GM23338 (cell line): ENCODE measurements at regions not wholly inside any gene's neighbourhood (a gene's known extent, or its start where the extent isn't known, plus 50 kb on each side); places are given as distances from the start of the nearest gene placed in this dataset.

ENCODE experiments used
- ATAC-seq: fragments of 200-7000 bp; cut with Tn5 transposase; 3 replicates; pipeline ENCODE4 v1.9.1; 2020
- DNase-seq: peaks from one replicate; pipeline ENCODE4 v3.0.0-alpha.2; 2015; ENCODE audit warnings: low spot score
- H2AFZ ChIP-seq: fragments of 200-600 bp; sonication (generic); 2 replicates; pipeline ENCODE4 v1.8.0; 2016; ENCODE audit warnings: antibody characterized with exemption, mild to moderate bottlenecking, moderate library complexity
- H3F3A ChIP-seq: fragments of 200-600 bp; sonication (generic); replicated peaks from 2 replicates; pipeline ENCODE4 v1.8.0; 2017; ENCODE audit warnings: antibody characterized with exemption, mixed run types, low read depth
- H3K27ac ChIP-seq: fragments of 200-600 bp; sonication (generic); 2 replicates; pipeline ENCODE4 v1.6.1; 2016; ENCODE audit warnings: low read depth
- H3K27me3 ChIP-seq: fragments of 200-600 bp; sonication (generic); 2 replicates; pipeline ENCODE4 v1.8.0; 2016; ENCODE audit warnings: mild to moderate bottlenecking, mixed run types, moderate library complexity; ENCODE audit not compliant: insufficient read depth
- H3K36me3 ChIP-seq: fragments of 200-600 bp; sonication (generic); 2 replicates; pipeline ENCODE4 v1.8.0; 2016; ENCODE audit warnings: mild to moderate bottlenecking; ENCODE audit not compliant: insufficient read depth
- H3K4me1 ChIP-seq: fragments of 200-600 bp; sonication (generic); 2 replicates; pipeline ENCODE4 v1.8.0; 2016; ENCODE audit warnings: mild to moderate bottlenecking, moderate library complexity; ENCODE audit not compliant: insufficient read depth
- H3K4me2 ChIP-seq: fragments of 200-600 bp; sonication (generic); 2 replicates; pipeline ENCODE4 v1.7.1; 2017; ENCODE audit warnings: mixed run types
- H3K4me3 ChIP-seq: fragments of 200-600 bp; sonication (generic); 2 replicates; pipeline ENCODE4 v1.6.1; 2016; ENCODE audit warnings: mixed run types
- H3K79me2 ChIP-seq: fragments of 200-600 bp; sonication (generic); replicated peaks from 2 replicates; pipeline ENCODE4 v1.8.0; 2017; ENCODE audit warnings: mild to moderate bottlenecking; ENCODE audit not compliant: insufficient read depth
- H3K9me2 ChIP-seq: fragments of 200-600 bp; sonication (generic); 2 replicates; pipeline ENCODE4 v1.8.0; 2017; ENCODE audit not compliant: insufficient read depth
- H4K20me1 ChIP-seq: fragments of 200-600 bp; sonication (generic); replicated peaks from 2 replicates; pipeline ENCODE4 v1.8.0; 2017; ENCODE audit warnings: mild to moderate bottlenecking; ENCODE audit not compliant: insufficient read depth
- H3K27ac Mint-ChIP-seq: 2 replicates; pipeline ENCODE4 v1.8.0; 2020; ENCODE audit warnings: inconsistent platforms, mild to moderate bottlenecking, moderate library complexity, mixed read lengths
- H3K27me3 Mint-ChIP-seq: 3 replicates; pipeline ENCODE4 v1.8.0; 2022; ENCODE audit warnings: low read depth, mild to moderate bottlenecking, moderate library complexity, mixed read lengths, inconsistent platforms; ENCODE audit not compliant: insufficient read depth, poor library complexity
- H3K36me3 Mint-ChIP-seq: 3 replicates; pipeline ENCODE4 v1.8.0; 2021; ENCODE audit warnings: low read depth, mild to moderate bottlenecking, inconsistent platforms, moderate library complexity, mixed read lengths
- H3K4me1 Mint-ChIP-seq: 3 replicates; pipeline ENCODE4 v1.8.0; 2020; ENCODE audit warnings: mild to moderate bottlenecking, inconsistent platforms, mixed read lengths
- H3K4me3 Mint-ChIP-seq: 3 replicates; pipeline ENCODE4 v1.8.0; 2021; ENCODE audit warnings: moderate library complexity, mild to moderate bottlenecking, inconsistent platforms, mixed read lengths
- H3K9me3 Mint-ChIP-seq: 3 replicates; pipeline ENCODE4 v1.8.0; 2020; ENCODE audit warnings: moderate library complexity, mild to moderate bottlenecking, inconsistent platforms, mixed read lengths
- EZH2phosphoT487 ChIP-seq: fragments of 200-600 bp; sonication (generic); IDR thresholded peaks from one replicate; pipeline ENCODE4 v1.8.1; 2018; ENCODE audit warnings: antibody characterized with exemption; ENCODE audit not compliant: unreplicated experiment
- JUNB ChIP-seq: IDR thresholded peaks from one replicate; pipeline ENCODE4 v1.6.1; 2016; ENCODE audit warnings: antibody characterized with exemption; ENCODE audit not compliant: unreplicated experiment
- NANOG ChIP-seq: IDR thresholded peaks from 2 replicates; pipeline ENCODE4 v1.6.1; 2016; ENCODE audit warnings: antibody characterized with exemption, borderline replicate concordance
- POLR2AphosphoS5 ChIP-seq: IDR thresholded peaks from 2 replicates; pipeline ENCODE4 v1.6.1; 2016; ENCODE audit warnings: antibody characterized with exemption, low read depth
- STAT1 ChIP-seq: IDR thresholded peaks from one replicate; pipeline ENCODE4 v1.6.1; 2016; ENCODE audit warnings: antibody characterized with exemption; ENCODE audit not compliant: unreplicated experiment
- ZNF114 ChIP-seq: fragments of 250-450 bp; sonication (Bioruptor Pico); IDR thresholded peaks from 2 replicates; pipeline ENCODE4 v1.5.0; 2020; ENCODE audit warnings: mild to moderate bottlenecking, moderate library complexity
- ZNF331 ChIP-seq: fragments of 250-450 bp; sonication (Bioruptor Pico); IDR thresholded peaks from 2 replicates; pipeline ENCODE4 v1.5.0; 2020; ENCODE audit warnings: low read depth, mild to moderate bottlenecking, moderate library complexity
- TF ChIP-seq, protein P1 (sequence below): fragments of 250-450 bp; sonication (Bioruptor Pico); IDR thresholded peaks from 2 replicates; pipeline ENCODE4 v1.5.0; 2020; ENCODE audit warnings: mild to moderate bottlenecking, moderate library complexity
- TF ChIP-seq, protein P2 (sequence below), 2 experiments: fragments of 200-600 bp in 1 of 2; sonication (generic) in 1 of 2; conservative IDR thresholded peaks; 2 replicates each; pipeline versions ENCODE4 v1.5.1 to v1.6.1; 2016 to 2017; ENCODE audit warnings: antibody characterized with exemption in 2 of 2, low read depth in 2 of 2, mild to moderate bottlenecking in 2 of 2, moderate library complexity in 1 of 2

DNA sequence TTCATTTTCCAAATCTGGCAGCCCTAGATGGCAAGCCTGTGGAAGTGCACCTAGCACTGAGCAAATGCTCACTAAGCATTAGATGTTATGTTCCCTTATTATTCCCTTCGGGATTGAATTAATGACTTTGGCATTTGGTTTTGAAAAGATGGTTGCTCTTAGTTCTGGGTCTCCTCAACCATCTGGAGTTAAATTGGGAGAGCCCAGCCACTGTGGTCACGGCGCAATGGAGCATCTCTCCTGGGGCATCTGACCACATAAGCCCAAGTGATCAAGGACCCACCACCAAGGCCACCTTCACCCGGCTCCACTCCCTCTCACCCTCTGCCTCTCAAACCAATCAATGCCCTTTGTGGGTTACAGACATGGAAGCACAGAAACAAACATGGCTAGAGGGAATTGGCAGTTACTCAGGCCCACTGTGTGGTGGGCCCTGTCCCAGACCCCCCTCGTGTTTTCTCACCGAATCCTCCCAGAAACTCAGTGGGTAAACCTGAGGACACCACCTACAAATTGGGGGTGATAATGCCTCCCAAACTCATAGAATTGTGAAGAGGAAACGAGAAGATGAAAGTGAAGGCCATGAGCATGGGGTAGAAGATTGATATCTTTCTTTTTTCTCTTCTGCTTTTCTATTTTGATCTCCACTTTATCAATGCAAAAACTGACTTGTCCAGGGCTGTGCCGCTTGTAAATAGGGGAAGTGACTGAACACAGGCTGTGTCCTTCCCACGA, 52.2 kb downstream of the IRAG1 start:
- H3K27ac Mint-ChIP-seq, result no peak overlapping the region
- no peaks in the 10 kb centered on the region for H3K27me3 Mint-ChIP-seq
- no peaks in the 10 kb centered on the region for H3K9me2 ChIP-seq
- H3K27me3 ChIP-seq, result no peaks in the 10 kb centered on the region
- H3F3A ChIP-seq, result no peaks in the 10 kb centered on the region
- no peaks in the 10 kb centered on the region for H3K36me3 Mint-ChIP-seq
- H3K4me3 ChIP-seq, result no peak overlapping the region
- no peak overlapping the region for H2AFZ ChIP-seq
- H3K4me1 Mint-ChIP-seq, result peaks cover 14% of the 10 kb centered on the region
- no peaks in the 10 kb centered on the region for H3K36me3 ChIP-seq
- H4K20me1 ChIP-seq, result no peaks in the 10 kb centered on the region
- no peak overlapping the region for H3K4me3 Mint-ChIP-seq
- no peaks in the 10 kb centered on the region for H3K79me2 ChIP-seq
- no peak overlapping the region for H3K27ac ChIP-seq
- H3K4me1 ChIP-seq, result no peaks in the 10 kb centered on the region
- no peak for ATAC-seq
- no peak for DNase-seq
- H3K4me2 ChIP-seq, result no peak overlapping the region
- TF ChIP-seq, protein P1, sequence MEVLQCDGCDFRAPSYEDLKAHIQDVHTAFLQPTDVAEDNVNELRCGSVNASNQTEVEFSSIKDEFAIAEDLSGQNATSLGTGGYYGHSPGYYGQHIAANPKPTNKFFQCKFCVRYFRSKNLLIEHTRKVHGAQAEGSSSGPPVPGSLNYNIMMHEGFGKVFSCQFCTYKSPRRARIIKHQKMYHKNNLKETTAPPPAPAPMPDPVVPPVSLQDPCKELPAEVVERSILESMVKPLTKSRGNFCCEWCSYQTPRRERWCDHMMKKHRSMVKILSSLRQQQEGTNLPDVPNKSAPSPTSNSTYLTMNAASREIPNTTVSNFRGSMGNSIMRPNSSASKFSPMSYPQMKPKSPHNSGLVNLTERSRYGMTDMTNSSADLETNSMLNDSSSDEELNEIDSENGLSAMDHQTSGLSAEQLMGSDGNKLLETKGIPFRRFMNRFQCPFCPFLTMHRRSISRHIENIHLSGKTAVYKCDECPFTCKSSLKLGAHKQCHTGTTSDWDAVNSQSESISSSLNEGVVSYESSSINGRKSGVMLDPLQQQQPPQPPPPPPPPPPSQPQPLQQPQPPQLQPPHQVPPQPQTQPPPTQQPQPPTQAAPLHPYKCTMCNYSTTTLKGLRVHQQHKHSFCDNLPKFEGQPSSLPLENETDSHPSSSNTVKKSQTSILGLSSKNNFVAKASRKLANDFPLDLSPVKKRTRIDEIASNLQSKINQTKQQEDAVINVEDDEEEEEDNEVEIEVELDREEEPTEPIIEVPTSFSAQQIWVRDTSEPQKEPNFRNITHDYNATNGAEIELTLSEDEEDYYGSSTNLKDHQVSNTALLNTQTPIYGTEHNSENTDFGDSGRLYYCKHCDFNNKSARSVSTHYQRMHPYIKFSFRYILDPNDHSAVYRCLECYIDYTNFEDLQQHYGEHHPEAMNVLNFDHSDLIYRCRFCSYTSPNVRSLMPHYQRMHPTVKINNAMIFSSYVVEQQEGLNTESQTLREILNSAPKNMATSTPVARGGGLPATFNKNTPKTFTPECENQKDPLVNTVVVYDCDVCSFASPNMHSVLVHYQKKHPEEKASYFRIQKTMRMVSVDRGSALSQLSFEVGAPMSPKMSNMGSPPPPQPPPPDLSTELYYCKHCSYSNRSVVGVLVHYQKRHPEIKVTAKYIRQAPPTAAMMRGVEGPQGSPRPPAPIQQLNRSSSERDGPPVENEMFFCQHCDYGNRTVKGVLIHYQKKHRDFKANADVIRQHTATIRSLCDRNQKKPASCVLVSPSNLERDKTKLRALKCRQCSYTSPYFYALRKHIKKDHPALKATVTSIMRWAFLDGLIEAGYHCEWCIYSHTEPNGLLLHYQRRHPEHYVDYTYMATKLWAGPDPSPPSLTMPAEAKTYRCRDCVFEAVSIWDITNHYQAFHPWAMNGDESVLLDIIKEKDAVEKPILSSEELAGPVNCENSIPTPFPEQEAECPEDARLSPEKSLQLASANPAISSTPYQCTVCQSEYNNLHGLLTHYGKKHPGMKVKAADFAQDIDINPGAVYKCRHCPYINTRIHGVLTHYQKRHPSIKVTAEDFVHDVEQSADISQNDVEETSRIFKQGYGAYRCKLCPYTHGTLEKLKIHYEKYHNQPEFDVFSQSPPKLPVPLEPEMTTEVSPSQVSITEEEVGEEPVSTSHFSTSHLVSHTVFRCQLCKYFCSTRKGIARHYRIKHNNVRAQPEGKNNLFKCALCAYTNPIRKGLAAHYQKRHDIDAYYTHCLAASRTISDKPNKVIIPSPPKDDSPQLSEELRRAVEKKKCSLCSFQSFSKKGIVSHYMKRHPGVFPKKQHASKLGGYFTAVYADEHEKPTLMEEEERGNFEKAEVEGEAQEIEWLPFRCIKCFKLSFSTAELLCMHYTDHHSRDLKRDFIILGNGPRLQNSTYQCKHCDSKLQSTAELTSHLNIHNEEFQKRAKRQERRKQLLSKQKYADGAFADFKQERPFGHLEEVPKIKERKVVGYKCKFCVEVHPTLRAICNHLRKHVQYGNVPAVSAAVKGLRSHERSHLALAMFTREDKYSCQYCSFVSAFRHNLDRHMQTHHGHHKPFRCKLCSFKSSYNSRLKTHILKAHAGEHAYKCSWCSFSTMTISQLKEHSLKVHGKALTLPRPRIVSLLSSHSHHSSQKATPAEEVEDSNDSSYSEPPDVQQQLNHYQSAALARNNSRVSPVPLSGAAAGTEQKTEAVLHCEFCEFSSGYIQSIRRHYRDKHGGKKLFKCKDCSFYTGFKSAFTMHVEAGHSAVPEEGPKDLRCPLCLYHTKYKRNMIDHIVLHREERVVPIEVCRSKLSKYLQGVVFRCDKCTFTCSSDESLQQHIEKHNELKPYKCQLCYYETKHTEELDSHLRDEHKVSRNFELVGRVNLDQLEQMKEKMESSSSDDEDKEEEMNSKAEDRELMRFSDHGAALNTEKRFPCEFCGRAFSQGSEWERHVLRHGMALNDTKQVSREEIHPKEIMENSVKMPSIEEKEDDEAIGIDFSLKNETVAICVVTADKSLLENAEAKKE (CRISPR knock-in tag), result no peak
- TF ChIP-seq POLR2AphosphoS5 (no peak), EZH2phosphoT487 (no peak), ZNF114 (CRISPR knock-in tag) (no peak)
- no peaks in the 10 kb centered on the region for H3K9me3 Mint-ChIP-seq

DNA sequence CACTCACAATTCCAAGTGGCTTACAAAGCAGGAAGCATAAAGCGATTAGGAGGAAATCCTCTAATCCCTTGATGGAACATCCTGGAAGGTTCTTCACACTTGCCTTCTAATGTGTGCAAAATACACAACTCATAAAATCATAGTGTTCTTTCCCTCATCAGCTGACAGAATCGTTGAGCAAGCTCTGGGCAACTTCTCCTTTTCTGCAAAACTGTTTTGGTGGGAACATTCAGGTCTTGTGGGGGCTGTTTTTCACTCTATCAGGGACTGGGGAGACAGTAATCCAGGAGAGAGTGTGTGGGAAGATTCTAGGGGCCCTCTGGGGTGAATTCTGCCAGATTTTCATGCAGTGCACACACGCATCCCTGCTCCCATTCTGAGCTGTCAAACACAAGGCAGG, 53.2 kb downstream of the IRAG1 start:
- no peaks in the 10 kb centered on the region for H3K36me3 Mint-ChIP-seq
- Histone ChIP-seq H3K9me2 (no peaks in the 10 kb centered on the region), H2AFZ (no peak overlapping the region), H3K79me2 (no peaks in the 10 kb centered on the region), H3K4me1 (no peaks in the 10 kb centered on the region), H3K4me2 (no peak overlapping the region), H3K27ac (no peak overlapping the region), H3K4me3 (no peak overlapping the region), H3F3A (no peaks in the 10 kb centered on the region), H4K20me1 (no peaks in the 10 kb centered on the region), H3K27me3 (no peaks in the 10 kb centered on the region), H3K36me3 (no peaks in the 10 kb centered on the region)
- no peak overlapping the region for H3K4me3 Mint-ChIP-seq
- no peak overlapping the region for H3K27ac Mint-ChIP-seq
- H3K27me3 Mint-ChIP-seq, result no peaks in the 10 kb centered on the region
- DNase-seq (no peak), ATAC-seq (no peak)
- H3K9me3 Mint-ChIP-seq, result no peaks in the 10 kb centered on the region
- peaks cover 14% of the 10 kb centered on the region for H3K4me1 Mint-ChIP-seq
- no peak for TF ChIP-seq NANOG
- TF ChIP-seq STAT1, result no peak
- TF ChIP-seq ZNF114 (CRISPR knock-in tag), result no peak
- TF ChIP-seq JUNB, result no peak
- no peak for TF ChIP-seq ZNF331 (CRISPR knock-in tag)
- TF ChIP-seq EZH2phosphoT487, result no peak
- TF ChIP-seq, protein P2, sequence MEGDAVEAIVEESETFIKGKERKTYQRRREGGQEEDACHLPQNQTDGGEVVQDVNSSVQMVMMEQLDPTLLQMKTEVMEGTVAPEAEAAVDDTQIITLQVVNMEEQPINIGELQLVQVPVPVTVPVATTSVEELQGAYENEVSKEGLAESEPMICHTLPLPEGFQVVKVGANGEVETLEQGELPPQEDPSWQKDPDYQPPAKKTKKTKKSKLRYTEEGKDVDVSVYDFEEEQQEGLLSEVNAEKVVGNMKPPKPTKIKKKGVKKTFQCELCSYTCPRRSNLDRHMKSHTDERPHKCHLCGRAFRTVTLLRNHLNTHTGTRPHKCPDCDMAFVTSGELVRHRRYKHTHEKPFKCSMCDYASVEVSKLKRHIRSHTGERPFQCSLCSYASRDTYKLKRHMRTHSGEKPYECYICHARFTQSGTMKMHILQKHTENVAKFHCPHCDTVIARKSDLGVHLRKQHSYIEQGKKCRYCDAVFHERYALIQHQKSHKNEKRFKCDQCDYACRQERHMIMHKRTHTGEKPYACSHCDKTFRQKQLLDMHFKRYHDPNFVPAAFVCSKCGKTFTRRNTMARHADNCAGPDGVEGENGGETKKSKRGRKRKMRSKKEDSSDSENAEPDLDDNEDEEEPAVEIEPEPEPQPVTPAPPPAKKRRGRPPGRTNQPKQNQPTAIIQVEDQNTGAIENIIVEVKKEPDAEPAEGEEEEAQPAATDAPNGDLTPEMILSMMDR (conservative IDR thresholded peaks at IDR 0.05; ENCODE audit: low read depth in 2 of 2), result no peak
